ENCODE measurements at regions not wholly inside any gene's neighbourhood (a gene's known extent, or its start where the extent isn't known, plus 50 kb on each side); places are given as distances from the start of the nearest gene placed in this dataset.

DNA sequence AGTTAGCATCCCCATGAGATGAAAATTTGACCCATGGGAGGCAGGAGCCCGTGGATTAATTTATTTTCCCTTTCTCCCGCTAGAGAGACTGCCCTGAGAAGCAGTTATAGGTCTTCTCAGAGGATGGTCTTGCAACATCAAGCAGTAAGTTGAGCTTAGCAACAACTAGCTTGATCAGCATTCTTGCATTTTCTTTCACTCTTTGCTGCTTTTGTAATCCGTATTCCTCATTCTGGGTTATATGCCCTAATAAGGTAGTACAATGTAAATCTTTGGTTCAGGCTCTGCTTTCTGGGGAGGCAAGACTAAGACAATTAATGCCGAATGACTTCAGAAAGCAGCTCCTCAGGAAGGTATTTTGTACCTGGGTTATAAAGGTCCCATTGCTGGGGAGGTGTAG lies 146.8 kb downstream of the FZD1 start:
- TF ChIP-seq POLR2A (IDR thresholded peaks at IDR 0.05), result no peak
- TF ChIP-seq, protein P1, sequence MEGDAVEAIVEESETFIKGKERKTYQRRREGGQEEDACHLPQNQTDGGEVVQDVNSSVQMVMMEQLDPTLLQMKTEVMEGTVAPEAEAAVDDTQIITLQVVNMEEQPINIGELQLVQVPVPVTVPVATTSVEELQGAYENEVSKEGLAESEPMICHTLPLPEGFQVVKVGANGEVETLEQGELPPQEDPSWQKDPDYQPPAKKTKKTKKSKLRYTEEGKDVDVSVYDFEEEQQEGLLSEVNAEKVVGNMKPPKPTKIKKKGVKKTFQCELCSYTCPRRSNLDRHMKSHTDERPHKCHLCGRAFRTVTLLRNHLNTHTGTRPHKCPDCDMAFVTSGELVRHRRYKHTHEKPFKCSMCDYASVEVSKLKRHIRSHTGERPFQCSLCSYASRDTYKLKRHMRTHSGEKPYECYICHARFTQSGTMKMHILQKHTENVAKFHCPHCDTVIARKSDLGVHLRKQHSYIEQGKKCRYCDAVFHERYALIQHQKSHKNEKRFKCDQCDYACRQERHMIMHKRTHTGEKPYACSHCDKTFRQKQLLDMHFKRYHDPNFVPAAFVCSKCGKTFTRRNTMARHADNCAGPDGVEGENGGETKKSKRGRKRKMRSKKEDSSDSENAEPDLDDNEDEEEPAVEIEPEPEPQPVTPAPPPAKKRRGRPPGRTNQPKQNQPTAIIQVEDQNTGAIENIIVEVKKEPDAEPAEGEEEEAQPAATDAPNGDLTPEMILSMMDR (IDR thresholded peaks at IDR 0.05), result no peak
- no peak for TF ChIP-seq EP300 (IDR thresholded peaks at IDR 0.05)
- no peak for TF ChIP-seq POLR2AphosphoS5 (IDR thresholded peaks at IDR 0.05)
- no peaks in the 10 kb centered on the region for H3K27me3 ChIP-seq
- DNase-seq, result no peak
- no peak overlapping the region for H3K27ac ChIP-seq
- 66 to 70% methylated on average over 4 of the region's 4 CpGs for WGBS, 2 donors
- no peaks in the 10 kb centered on the region for H3K36me3 ChIP-seq
- no peaks in the 10 kb centered on the region for H3K9me3 ChIP-seq
- no peak overlapping the region for H3K4me3 ChIP-seq
- intact Hi-C loops (cut with DNase I), result no loop called here
- H3K4me1 ChIP-seq, result no peaks in the 10 kb centered on the region

DNA sequence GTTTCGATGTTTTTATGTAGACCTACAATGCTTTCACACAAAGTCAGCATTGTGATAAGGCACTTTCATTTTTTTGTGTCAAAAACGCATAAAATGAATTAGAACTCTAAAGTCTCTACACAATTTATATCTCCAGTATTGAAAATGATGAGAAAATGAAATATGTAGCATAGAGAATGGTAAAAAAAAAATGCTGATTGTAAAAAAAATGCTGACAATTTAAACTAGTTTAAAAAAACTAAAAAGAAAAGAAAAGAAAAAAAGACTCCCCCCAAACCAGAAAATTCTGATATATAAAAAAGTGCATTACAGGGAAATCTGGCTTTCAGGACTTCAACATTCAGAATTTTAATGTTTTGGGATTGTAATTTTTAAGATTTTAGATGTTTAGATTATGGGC lies 148.1 kb downstream of the FZD1 start:
- 9 to 35% methylated on average over 2 of the region's 2 CpGs for WGBS, 2 donors

DNA sequence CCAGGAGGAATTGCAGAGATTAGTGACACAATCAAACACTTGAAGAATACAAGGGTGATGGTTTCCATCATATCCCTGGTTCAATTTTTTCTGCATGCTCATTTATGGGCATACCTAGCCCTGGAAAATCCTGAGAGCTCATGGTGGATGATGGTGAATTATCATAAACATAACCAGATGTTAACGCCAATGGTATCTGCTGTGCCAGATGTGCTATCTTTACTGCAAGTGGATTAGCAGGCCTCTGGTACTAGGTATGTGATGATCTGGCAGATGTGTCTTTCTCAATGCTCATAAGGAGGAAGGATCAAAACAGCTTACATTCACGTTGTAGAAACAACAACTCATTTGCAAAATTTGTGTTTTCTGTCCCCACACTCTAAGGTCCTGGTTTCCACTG lies 150.5 kb downstream of the FZD1 start:
- DNase-seq, result no peak
- H3K27ac ChIP-seq, result no peak overlapping the region
- H3K4me1 ChIP-seq, result no peaks in the 10 kb centered on the region
- 55 to 78% methylated on average over 2 of the region's 2 CpGs for WGBS, 2 donors
- H3K4me3 ChIP-seq, result no peak overlapping the region
- no peaks in the 10 kb centered on the region for H3K36me3 ChIP-seq
- no peaks in the 10 kb centered on the region for H3K9me3 ChIP-seq
- no peak for TF ChIP-seq POLR2AphosphoS5 (IDR thresholded peaks at IDR 0.05)
- no peak for TF ChIP-seq EP300 (IDR thresholded peaks at IDR 0.05)
- TF ChIP-seq POLR2A (IDR thresholded peaks at IDR 0.05), result no peak
- TF ChIP-seq, protein P1 (IDR thresholded peaks at IDR 0.05), result no peak
- H3K27me3 ChIP-seq, result no peaks in the 10 kb centered on the region
- intact Hi-C loops (cut with DNase I), result no loop called here

More for the DNA sequence above, 148.1 kb downstream of the FZD1 start:
- H3K27me3 ChIP-seq, result no peaks in the 10 kb centered on the region
- H3K9me3 ChIP-seq, result no peaks in the 10 kb centered on the region
- H3K4me1 ChIP-seq, result no peaks in the 10 kb centered on the region
- no peaks in the 10 kb centered on the region for H3K36me3 ChIP-seq
- intact Hi-C loops (cut with DNase I), result no loop called here
- TF ChIP-seq, protein P1 (IDR thresholded peaks at IDR 0.05), result no peak
- TF ChIP-seq EP300 (IDR thresholded peaks at IDR 0.05) (no peak), POLR2AphosphoS5 (IDR thresholded peaks at IDR 0.05) (no peak), POLR2A (IDR thresholded peaks at IDR 0.05) (no peak)
- no peak for DNase-seq
- no peak overlapping the region for H3K4me3 ChIP-seq
- no peak overlapping the region for H3K27ac ChIP-seq

DNA sequence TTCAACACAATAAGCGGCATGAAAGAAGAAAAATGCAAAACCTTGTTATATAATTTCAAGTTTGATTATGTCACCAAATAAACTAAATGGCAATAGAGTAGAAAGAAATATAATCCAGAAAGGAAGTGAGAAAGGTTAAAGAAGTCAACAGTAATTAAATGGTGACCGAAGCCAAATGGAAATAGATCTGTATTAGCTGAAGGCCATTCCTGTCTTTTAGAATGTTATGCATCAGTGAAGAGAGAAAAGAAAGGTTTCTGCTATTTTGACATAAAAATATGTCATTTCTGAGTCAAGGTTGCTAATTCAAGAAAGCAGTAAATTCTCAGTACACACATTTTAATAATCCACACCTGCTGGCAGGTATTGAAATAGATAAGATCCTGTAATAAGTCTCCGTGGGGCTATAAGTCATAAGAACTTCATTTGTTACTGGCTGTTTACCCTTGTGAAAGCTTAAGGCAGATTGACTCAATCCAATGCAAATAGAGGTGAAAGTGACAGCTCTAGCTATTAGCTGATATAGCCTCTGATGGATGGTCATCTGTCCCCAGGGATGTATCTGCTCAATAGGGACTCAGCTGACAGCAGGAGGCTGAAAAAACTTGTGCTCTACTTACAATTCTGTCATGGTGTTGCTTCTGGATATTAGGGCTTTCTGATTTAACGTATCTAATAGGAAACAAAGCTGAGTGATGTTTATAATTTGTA lies 152.1 kb downstream of the FZD1 start:
- H3K36me3 ChIP-seq, result no peaks in the 10 kb centered on the region
- no peaks in the 10 kb centered on the region for H3K4me1 ChIP-seq
- intact Hi-C loops (cut with DNase I), result no loop called here
- no peak overlapping the region for H3K4me3 ChIP-seq
- H3K27me3 ChIP-seq, result no peaks in the 10 kb centered on the region
- H3K9me3 ChIP-seq, result no peaks in the 10 kb centered on the region
- DNase-seq, result no peak
- 73 to 81% methylated on average over 4 of the region's 4 CpGs for WGBS, 2 donors
- TF ChIP-seq, protein P1 (IDR thresholded peaks at IDR 0.05), result no peak
- TF ChIP-seq POLR2AphosphoS5 (IDR thresholded peaks at IDR 0.05) (no peak), EP300 (IDR thresholded peaks at IDR 0.05) (no peak), POLR2A (IDR thresholded peaks at IDR 0.05) (no peak)
- H3K27ac ChIP-seq, result no peak overlapping the region

DNA sequence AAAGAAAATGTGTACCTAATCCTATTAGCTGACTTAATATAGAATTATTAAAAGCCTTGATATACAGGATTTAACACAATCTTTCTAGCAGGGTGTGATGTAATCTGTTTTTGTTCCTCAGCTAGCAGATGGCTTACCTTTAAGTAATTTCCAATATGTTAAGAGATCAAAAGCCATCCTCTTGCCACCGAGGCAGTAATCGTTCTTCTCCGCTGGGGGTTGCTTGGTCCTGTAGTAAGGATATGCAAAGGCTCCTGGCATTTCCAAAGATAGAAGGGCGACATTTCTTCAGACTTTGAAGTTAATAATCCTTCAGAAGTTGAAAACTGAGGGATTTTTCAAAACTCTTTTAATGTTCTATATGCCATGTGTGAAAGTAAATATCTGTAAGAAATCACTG lies 156.4 kb downstream of the FZD1 start:
- intact Hi-C loops (cut with DNase I), result no loop called here
- no peaks in the 10 kb centered on the region for H3K4me1 ChIP-seq
- 88 to 90% methylated on average over 4 of the region's 4 CpGs for WGBS, 2 donors

More for the DNA sequence above, 156.4 kb downstream of the FZD1 start:
- TF ChIP-seq POLR2A (IDR thresholded peaks at IDR 0.05) (no peak), EP300 (IDR thresholded peaks at IDR 0.05) (no peak), POLR2AphosphoS5 (IDR thresholded peaks at IDR 0.05) (no peak)
- TF ChIP-seq, protein P1 (IDR thresholded peaks at IDR 0.05), result no peak
- H3K9me3 ChIP-seq, result no peaks in the 10 kb centered on the region
- no peak overlapping the region for H3K4me3 ChIP-seq
- no peak overlapping the region for H3K27ac ChIP-seq
- no peaks in the 10 kb centered on the region for H3K27me3 ChIP-seq
- H3K36me3 ChIP-seq, result no peaks in the 10 kb centered on the region
- DNase-seq, result no peak
